HG02943 (cell line): ENCODE measurements at regions not wholly inside any gene's neighbourhood (a gene's known extent, or its start where the extent isn't known, plus 50 kb on each side); places are given as distances from the start of the nearest gene placed in this dataset.

ENCODE experiments used
- ATAC-seq: cut with Tn5 transposase; IDR thresholded peaks from one replicate; pipeline ENCODE4 v1.9.1; 2021; ENCODE audit warnings: mild to moderate bottlenecking, low read depth, moderate library complexity; ENCODE audit not compliant: unreplicated experiment

- no peak for ATAC-seq
Measured at GRCh38 chr2:3071685-3072263, 305.8 kb downstream of the EIPR1 start.

DNA sequence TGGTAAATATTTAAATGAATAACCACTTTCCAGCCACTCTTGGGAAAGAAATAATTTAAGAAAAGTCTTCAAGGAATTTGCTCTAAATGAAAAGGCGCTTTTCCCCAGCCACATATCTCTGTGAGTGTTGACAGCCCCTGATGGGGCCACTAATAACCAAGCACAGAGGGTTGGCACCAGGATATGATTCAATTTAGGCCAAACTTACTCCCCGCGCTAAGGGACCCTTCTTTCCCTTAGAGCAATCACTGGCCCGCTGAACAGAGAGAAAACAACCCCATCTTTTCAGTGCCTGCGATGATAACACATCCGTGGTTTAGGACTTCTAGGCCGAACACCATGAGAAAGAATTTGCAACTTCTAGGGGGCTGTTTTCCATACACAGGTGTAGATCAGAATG, 310.8 kb downstream of the EIPR1 start:
- no peak for ATAC-seq

DNA sequence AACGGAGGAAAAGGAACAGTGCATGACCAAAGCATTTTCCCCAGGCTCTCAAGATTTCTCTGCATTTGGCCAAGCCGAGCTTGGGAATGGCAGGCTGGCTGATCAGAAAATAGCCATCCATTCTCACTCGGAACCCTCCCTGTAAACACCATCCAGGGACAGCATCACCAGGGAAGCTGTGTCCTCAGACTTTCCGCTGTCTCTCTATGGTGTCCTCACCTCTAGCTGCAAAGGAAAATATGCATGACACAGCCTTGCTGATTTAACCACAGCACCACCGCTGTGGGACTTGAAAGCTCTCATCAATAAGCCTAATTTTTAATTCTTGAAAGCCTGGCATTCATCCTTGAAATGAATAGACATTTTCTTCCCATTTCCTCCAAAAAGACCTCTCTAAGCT, 311.7 kb downstream of the EIPR1 start:
- ATAC-seq: no peak

- no peak for ATAC-seq
Measured at GRCh38 chr2:3062476-3063260, 314.9 kb downstream of the EIPR1 start.

- no peak for ATAC-seq
Measured at GRCh38 chr2:3060049-3060448, 317.6 kb downstream of the EIPR1 start.

DNA sequence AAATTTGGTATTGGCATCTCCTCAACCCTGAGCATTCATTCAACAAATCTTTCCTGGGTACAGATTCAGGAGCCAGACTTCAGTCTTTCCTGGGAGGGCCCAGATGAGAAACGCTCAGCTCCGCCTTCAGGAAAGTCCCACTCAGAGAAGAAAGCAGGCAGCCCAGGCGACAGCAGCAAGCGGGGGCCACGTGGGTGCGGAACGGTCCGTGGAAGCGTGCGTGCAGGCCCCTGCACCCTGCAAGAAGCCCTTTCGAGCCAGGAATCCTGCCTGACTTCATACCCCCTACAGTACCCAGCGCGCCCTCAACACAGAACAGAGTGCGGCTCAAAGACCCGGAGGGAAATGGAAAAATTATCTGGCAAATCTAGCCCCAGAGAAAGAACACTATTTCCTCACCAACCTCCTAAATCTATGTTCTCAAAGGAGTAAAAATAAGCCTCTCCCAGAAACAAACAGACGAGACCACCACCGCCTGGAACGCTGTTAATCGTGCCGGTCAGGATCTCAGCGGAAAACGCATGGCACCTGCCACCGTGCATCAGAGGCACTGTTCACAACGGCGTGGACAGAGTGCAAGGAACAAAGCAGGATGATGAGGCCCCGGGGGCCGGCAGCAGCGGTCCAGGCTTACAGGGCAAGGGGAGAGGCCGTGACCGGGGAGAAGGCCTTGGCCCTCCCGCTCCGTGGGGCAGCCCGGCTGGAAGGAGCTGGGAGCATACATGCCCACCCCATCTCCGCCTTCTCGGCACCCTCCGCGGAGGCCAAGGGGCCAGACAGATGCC, 318.3 kb downstream of the EIPR1 start:
- no peak for ATAC-seq

- ATAC-seq: no peak
Measured at GRCh38 chr2:3054066-3054465, 323.6 kb downstream of the EIPR1 start.

DNA sequence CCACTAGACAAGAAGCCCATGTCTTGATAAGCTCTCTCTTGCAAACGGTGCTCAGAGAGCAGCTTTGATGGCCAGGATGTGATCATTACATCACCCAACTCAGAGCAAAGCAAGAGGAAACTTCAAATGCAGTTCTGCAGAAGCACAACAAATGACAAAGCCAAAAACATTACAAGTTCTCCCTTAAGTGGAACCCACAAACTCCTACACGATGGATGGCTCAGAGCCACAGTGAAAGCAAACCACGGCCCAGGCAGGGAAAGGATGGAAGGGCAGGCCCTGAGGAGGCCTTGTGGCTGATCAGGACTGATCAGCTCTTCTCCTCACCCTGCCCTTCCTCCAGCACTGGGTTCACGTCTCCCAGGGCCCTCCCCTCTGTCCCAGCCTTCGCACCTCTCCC, 326.4 kb downstream of the EIPR1 start:
- ATAC-seq: no peak

- ATAC-seq: no peak
Measured at GRCh38 chr2:3046170-3046865, 331.3 kb downstream of the EIPR1 start.

GRCh38 chr2:3045318-3045921, 332.2 kb downstream of the EIPR1 start:
- ATAC-seq: no peak

- no peak for ATAC-seq
Measured at GRCh38 chr2:3044587-3045317, 332.9 kb downstream of the EIPR1 start.

GRCh38 chr2:3043726-3044125, 333.9 kb downstream of the EIPR1 start:
- no peak for ATAC-seq

DNA sequence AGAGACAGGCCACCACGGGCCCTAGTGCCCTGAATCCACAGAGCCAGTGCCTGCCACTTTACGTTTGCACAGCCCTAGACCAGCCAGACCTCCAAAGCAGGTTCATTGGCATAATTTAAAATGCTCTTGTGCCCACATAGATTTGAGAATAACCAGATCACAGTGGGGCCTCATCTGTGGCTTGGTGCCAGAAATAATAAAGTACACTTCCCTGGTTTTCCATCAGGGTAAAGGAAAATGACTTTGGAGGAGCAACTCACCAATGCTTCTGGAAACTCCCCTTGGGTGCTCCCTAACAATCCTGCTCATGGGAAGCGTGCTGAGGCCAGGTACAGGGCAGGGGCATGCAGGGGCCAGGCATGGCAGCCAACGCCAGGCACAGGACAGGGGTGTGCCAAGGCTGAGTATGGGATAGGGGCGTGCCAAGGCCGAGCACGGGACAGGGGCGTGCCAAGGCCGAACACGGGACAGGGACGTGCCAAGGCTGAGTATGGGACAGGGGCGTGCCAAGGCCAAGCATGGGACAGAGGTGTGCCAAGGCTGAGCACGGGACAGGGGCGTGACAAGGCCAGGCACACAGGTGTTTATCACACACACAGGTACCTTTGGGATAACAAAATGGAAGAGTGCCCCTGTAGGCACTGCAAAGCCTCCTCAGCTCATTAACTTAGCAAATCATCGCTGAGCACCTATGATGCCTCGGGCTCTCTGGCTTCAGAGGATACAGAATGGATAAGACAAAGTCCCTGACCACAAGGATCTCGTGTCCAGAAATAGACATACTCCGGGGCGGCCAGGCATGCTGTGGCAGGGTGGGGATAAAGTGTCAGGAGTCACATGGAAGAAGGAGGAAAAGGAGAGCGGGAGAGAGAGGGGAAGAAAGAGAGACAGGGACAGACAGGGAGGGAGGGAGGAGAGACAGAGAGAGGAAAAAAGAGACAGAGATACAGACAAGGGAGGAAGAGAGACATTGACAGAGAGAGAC, 334.7 kb downstream of the EIPR1 start:
- ATAC-seq: no peak

GRCh38 chr2:3041841-3042600, 335.6 kb downstream of the EIPR1 start:
- no peak for ATAC-seq

DNA sequence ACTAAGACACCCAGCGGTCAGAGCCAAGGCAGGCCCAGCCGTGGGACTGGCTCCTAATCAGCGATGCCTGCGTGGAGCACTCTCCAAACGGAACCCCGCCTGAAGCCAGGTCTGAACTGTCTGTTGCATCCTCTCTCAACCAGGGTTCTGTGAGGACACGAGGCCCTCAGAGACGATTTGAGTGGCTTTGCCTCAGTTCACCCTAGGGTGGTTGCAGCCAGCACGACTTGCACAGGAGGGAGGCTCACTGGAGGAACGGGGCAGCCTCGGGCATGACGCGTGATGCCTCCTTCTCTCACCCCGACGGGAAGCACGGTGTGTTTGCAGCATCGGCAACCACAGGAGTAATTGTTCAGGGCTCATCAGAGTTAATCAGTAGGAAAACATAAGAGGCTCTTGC, 336.4 kb downstream of the EIPR1 start:
- ATAC-seq: no peak

DNA sequence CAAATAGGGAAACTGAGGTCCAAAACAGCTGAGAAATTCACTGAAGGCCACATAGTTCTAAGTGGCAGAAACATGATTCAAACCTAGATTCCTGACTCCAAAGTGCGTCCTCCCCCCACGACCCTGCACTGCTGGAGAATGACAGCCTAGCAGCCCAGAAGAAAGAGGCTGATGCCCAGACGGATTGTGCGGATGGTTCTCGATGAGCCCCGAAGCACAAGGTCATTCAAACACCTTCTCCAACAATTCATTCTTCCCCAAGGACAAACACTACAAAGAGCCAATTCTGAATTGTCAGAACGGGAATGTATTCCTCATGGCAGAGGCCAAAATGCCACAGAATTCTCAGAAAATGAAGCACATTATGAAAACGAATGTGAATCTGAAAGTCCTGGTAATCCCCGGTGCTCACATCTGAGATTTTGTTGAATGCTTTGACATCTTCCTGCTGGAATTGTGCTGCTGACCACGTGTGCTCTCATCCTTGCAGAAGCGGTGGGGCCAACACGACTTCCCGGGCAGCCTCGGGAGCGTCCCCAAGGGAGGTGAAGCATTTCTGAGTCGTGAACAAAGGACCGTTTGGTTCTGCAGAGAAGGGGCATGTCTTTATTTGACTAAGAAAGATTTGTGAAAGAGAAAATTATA, 337.0 kb downstream of the EIPR1 start:
- no peak for ATAC-seq

GRCh38 chr2:3040066-3040428, 337.6 kb downstream of the EIPR1 start:
- no peak for ATAC-seq
